ENCODE measurements at regions not wholly inside any gene's neighbourhood (a gene's known extent, or its start where the extent isn't known, plus 50 kb on each side); places are given as distances from the start of the nearest gene placed in this dataset.

DNA sequence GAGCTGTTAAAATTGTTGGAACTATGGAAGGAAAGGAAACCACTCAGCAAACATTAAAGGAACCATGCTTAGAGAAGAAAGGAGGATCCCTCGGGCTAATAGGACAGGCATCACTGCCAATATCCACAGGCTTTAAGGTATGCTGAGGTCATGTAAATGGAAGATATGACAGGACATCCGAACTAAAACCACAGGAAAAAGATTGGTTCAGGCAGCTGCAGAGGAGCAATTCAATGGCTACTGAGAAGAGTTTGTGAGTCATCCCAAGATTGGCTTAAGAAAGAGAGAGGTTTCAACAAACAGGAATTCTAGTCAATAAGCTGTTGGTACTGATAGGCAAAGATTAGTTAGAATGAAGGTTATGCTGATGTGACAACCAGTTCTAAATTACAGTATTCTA lies 106.4 kb upstream of the FAM241A start:
- TF ChIP-seq, protein P1, sequence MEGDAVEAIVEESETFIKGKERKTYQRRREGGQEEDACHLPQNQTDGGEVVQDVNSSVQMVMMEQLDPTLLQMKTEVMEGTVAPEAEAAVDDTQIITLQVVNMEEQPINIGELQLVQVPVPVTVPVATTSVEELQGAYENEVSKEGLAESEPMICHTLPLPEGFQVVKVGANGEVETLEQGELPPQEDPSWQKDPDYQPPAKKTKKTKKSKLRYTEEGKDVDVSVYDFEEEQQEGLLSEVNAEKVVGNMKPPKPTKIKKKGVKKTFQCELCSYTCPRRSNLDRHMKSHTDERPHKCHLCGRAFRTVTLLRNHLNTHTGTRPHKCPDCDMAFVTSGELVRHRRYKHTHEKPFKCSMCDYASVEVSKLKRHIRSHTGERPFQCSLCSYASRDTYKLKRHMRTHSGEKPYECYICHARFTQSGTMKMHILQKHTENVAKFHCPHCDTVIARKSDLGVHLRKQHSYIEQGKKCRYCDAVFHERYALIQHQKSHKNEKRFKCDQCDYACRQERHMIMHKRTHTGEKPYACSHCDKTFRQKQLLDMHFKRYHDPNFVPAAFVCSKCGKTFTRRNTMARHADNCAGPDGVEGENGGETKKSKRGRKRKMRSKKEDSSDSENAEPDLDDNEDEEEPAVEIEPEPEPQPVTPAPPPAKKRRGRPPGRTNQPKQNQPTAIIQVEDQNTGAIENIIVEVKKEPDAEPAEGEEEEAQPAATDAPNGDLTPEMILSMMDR (IDR thresholded peaks at IDR 0.05) = no peak
- TF ChIP-seq POLR2A (IDR thresholded peaks at IDR 0.05) = no peak
